Neutrophil (primary cell): ENCODE measurements at regions not wholly inside any gene's neighbourhood (a gene's known extent, or its start where the extent isn't known, plus 50 kb on each side); places are given as distances from the start of the nearest gene placed in this dataset.

Source experiments
- H3K27ac ChIP-seq: fragments of 200-600 bp; sonication (generic); 2 replicates; pipeline ENCODE4 v1.5.1; 2016; ENCODE audit warnings: mild to moderate bottlenecking, moderate library complexity
- H3K27me3 ChIP-seq: fragments of 200-600 bp; sonication (generic); 2 replicates; pipeline ENCODE4 v1.6.0; 2016; ENCODE audit warnings: mild to moderate bottlenecking
- H3K36me3 ChIP-seq: fragments of 200-600 bp; sonication (generic); 2 replicates; pipeline ENCODE4 v1.5.1; 2017
- H3K4me1 ChIP-seq, 2 experiments: fragments of 200-600 bp in 1 of 2; sonication (generic) in 1 of 2; 1 replicate in 1 of 2; 2 replicates in 1 of 2; pipeline versions ENCODE4 v1.5.1 to v1.6.1; 2013 to 2016; ENCODE audit warnings: low read depth in 1 of 2, low read length in 1 of 2, mild to moderate bottlenecking in 1 of 2, moderate library complexity in 1 of 2; ENCODE audit not compliant: control insufficient read depth in 1 of 2, insufficient read depth in 1 of 2
- H3K4me3 ChIP-seq, 2 experiments: fragments of 200-600 bp in 1 of 2; sonication (generic) in 1 of 2; 1 replicate in 1 of 2; 2 replicates in 1 of 2; pipeline ENCODE4 v1.5.1; 2013 to 2016; ENCODE audit warnings: low read depth in 1 of 2, low read length in 1 of 2, mild to moderate bottlenecking in 1 of 2, moderate library complexity in 1 of 2
- H3K9me3 ChIP-seq: fragments of 200-600 bp; sonication (generic); 2 replicates; pipeline ENCODE4 v1.5.1; 2016
- TF ChIP-seq, protein P1 (sequence below): fragments of 200-600 bp; sonication (generic); IDR thresholded peaks from 2 replicates; pipeline ENCODE4 v1.5.1; 2016; ENCODE audit warnings: antibody characterized with exemption

- Histone ChIP-seq H3K4me3 (no peak overlapping the region), H3K4me1 (peaks cover 35 to 47% of the 10 kb centered on the region in 2 experiments), H3K27me3 (peaks cover 15% of the 10 kb centered on the region), H3K27ac (peak overlapping the region; percentile 68), H3K9me3 (no peaks in the 10 kb centered on the region), H3K36me3 (no peaks in the 10 kb centered on the region)
- TF ChIP-seq, protein P1, sequence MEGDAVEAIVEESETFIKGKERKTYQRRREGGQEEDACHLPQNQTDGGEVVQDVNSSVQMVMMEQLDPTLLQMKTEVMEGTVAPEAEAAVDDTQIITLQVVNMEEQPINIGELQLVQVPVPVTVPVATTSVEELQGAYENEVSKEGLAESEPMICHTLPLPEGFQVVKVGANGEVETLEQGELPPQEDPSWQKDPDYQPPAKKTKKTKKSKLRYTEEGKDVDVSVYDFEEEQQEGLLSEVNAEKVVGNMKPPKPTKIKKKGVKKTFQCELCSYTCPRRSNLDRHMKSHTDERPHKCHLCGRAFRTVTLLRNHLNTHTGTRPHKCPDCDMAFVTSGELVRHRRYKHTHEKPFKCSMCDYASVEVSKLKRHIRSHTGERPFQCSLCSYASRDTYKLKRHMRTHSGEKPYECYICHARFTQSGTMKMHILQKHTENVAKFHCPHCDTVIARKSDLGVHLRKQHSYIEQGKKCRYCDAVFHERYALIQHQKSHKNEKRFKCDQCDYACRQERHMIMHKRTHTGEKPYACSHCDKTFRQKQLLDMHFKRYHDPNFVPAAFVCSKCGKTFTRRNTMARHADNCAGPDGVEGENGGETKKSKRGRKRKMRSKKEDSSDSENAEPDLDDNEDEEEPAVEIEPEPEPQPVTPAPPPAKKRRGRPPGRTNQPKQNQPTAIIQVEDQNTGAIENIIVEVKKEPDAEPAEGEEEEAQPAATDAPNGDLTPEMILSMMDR = no peak
Observed at GRCh38 chr17:73958453-73958852, 245.0 kb upstream of the RPL38 start.

- Histone ChIP-seq H3K27ac (peak overlapping the region; percentile 68), H3K27me3 (no peaks in the 10 kb centered on the region), H3K9me3 (no peaks in the 10 kb centered on the region), H3K36me3 (no peaks in the 10 kb centered on the region), H3K4me1 (peaks cover 35 to 47% of the 10 kb centered on the region in 2 experiments), H3K4me3 (no peak overlapping the region)
- TF ChIP-seq, protein P1 = no peak
Observed at GRCh38 chr17:73960469-73960868, 243.0 kb upstream of the RPL38 start.

DNA sequence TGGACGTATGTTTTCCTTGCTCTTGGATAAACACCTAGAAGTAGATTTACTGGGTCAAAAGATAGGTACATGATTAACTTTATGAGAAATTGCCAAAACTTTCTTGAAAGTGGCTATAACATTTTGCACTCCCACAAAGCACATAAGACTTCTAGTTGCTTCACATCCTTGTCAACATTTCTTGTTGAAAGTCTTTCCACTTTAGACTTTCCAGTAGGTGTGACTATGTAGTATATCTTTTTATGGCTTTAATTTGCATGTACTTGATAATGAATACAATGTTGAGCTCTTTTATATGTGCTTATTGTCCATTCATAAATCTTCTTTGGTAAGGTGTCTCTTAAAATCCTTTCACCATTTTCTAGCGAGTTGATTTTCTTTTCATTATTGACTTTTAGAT, 241.2 kb upstream of the RPL38 start:
- H3K4me1 ChIP-seq = peaks cover 27 to 39% of the 10 kb centered on the region in 2 experiments
- no peak overlapping the region for H3K4me3 ChIP-seq
- no peak overlapping the region for H3K27ac ChIP-seq
- H3K9me3 ChIP-seq = no peaks in the 10 kb centered on the region
- no peaks in the 10 kb centered on the region for H3K36me3 ChIP-seq
- TF ChIP-seq, protein P1 = no peak
- no peaks in the 10 kb centered on the region for H3K27me3 ChIP-seq

- Histone ChIP-seq H3K4me3 (no peak overlapping the region), H3K27ac (peak overlapping the region; percentile 84), H3K27me3 (no peaks in the 10 kb centered on the region), H3K36me3 (no peaks in the 10 kb centered on the region), H3K4me1 (peaks cover 32 to 33% of the 10 kb centered on the region in 2 experiments), H3K9me3 (no peaks in the 10 kb centered on the region)
- TF ChIP-seq, protein P1 = no peak
Observed at GRCh38 chr17:73968680-73969079, 234.8 kb upstream of the RPL38 start.

DNA sequence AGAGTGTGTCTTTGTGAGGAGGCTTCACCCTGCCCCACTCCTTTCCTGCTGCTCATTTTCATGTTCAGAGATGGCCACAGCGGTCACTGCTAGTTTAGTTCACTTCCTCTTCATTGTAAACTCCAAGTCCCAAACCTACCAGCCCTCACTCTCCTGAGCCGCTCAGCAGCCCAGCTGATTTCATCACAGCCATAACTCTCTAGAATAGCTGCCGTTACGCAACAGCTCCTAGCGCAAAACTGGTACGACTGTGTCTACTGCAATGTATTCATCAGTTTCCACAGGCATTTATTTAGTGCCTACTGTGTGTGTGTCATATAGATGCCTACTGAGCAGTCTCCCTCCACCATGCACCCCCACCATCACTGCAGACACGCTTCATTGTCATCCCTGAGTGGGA, 233.5 kb upstream of the RPL38 start:
- H3K36me3 ChIP-seq = no peaks in the 10 kb centered on the region
- no peaks in the 10 kb centered on the region for H3K9me3 ChIP-seq
- H3K4me3 ChIP-seq = peak overlapping the region; percentile 19 to 25
- TF ChIP-seq, protein P1 = no peak
- peak overlapping the region; percentile 84 for H3K27ac ChIP-seq
- H3K4me1 ChIP-seq = peaks cover 32 to 33% of the 10 kb centered on the region in 2 experiments
- H3K27me3 ChIP-seq = no peaks in the 10 kb centered on the region

GRCh38 chr17:73971127-73971526, 232.4 kb upstream of the RPL38 start:
- Histone ChIP-seq H3K36me3 (no peaks in the 10 kb centered on the region), H3K27ac (peak overlapping the region; percentile 84), H3K27me3 (no peaks in the 10 kb centered on the region), H3K9me3 (no peaks in the 10 kb centered on the region), H3K4me3 (no peak overlapping the region), H3K4me1 (peaks cover 32 to 33% of the 10 kb centered on the region in 2 experiments)
- TF ChIP-seq, protein P1 = no peak
